ENCODE measurements at regions not wholly inside any gene's neighbourhood (a gene's known extent, or its start where the extent isn't known, plus 50 kb on each side); places are given as distances from the start of the nearest gene placed in this dataset.

DNA sequence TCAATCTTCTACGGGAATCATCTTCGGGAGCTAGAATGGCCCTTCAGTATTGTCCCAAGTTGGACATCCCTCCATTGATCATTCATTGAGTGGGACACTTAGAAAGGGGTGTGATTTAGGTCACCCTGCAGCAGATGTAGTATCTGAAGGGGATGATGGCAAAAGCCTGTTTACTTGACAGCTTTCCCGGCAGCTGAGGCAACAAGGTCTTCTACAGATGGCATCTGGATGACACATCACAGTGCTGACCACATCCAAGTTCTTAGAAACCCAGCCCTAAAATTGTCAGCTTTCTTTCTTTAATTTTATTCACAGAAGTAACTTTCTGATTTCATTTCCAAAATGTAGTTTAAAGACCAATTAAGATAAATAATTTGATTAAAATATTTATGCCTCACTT lies 150.3 kb downstream of the AMY1C start:
- no peaks in the 10 kb centered on the region for H3K79me2 ChIP-seq (ENCODE audit: insufficient read depth, low read length)
- H4K91ac ChIP-seq (ENCODE audit: insufficient read length, low read depth, low read length) = no peak overlapping the region
- no peak overlapping the region for H3K9ac ChIP-seq (ENCODE audit: extremely low read depth, insufficient read length, low read length)
- no peaks in the 10 kb centered on the region for H3K9me3 ChIP-seq (ENCODE audit: control insufficient read depth, low read depth, low read length)
- no peaks in the 10 kb centered on the region for H3K27me3 ChIP-seq (ENCODE audit: insufficient read depth, low read length)
- no peaks in the 10 kb centered on the region for H3K23me2 ChIP-seq (ENCODE audit: insufficient read length, low read depth, low read length, poor library complexity, severe bottlenecking)
- H4K20me1 ChIP-seq (ENCODE audit: control insufficient read depth, insufficient read depth, insufficient read length) = no peaks in the 10 kb centered on the region
- H3K18ac ChIP-seq (ENCODE audit: insufficient read length, low read depth, low read length) = no peak overlapping the region
- TF ChIP-seq, protein P1, sequence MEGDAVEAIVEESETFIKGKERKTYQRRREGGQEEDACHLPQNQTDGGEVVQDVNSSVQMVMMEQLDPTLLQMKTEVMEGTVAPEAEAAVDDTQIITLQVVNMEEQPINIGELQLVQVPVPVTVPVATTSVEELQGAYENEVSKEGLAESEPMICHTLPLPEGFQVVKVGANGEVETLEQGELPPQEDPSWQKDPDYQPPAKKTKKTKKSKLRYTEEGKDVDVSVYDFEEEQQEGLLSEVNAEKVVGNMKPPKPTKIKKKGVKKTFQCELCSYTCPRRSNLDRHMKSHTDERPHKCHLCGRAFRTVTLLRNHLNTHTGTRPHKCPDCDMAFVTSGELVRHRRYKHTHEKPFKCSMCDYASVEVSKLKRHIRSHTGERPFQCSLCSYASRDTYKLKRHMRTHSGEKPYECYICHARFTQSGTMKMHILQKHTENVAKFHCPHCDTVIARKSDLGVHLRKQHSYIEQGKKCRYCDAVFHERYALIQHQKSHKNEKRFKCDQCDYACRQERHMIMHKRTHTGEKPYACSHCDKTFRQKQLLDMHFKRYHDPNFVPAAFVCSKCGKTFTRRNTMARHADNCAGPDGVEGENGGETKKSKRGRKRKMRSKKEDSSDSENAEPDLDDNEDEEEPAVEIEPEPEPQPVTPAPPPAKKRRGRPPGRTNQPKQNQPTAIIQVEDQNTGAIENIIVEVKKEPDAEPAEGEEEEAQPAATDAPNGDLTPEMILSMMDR (conservative IDR thresholded peaks at IDR 0.05) = no peak
- no peak overlapping the region for H2BK5ac ChIP-seq (ENCODE audit: insufficient read length, low read length)
- H3K14ac ChIP-seq (ENCODE audit: insufficient read depth, low read length) = no peak overlapping the region
- H3K9me3 Mint-ChIP-seq = peaks cover 0 to 16% of the 10 kb centered on the region in 2 experiments; a peak in 3 of 5 replicates
- H2BK120ac ChIP-seq (ENCODE audit: low read depth, low read length, poor library complexity, severe bottlenecking) = no peak overlapping the region
- no peak overlapping the region for H2BK15ac ChIP-seq (ENCODE audit: low read depth, low read length)
- no peak overlapping the region for H3K23ac ChIP-seq (ENCODE audit: insufficient read length, low read depth, low read length)
- no peak overlapping the region for H2AFZ ChIP-seq (ENCODE audit: low read length)
- DNase-seq = no peak
- H3K4me1 Mint-ChIP-seq = no peaks in the 10 kb centered on the region
- H3K4ac ChIP-seq (ENCODE audit: low read depth, low read length) = no peak overlapping the region
- WGBS (ENCODE audit: extremely low coverage, insufficient read length, low lambda C conversion rate) = no CpG with 5 or more reads among the region's 3 CpGs
- H2AK5ac ChIP-seq (ENCODE audit: insufficient read length, low read length) = no peak overlapping the region
- H4K8ac ChIP-seq (replicated peaks; ENCODE audit: insufficient read length, low read depth, low read length) = no peak overlapping the region
- H3K36me3 Mint-ChIP-seq (ENCODE audit: insufficient read depth in 1 of 3, low read depth in 3 of 3) = 0 out of 7 replicates have a peak, but pooled peaks cover 0 to 4% (median 0%) of the 10 kb centered on the region in 3 experiments
- H3T11ph ChIP-seq (ENCODE audit: low read length) = no peak overlapping the region
- H3K27me3 Mint-ChIP-seq (ENCODE audit: low read depth) = no peaks in the 10 kb centered on the region
- H4K5ac ChIP-seq (ENCODE audit: insufficient read length, low read depth, low read length) = no peak overlapping the region
- no peak overlapping the region for H3K4me2 ChIP-seq (ENCODE audit: insufficient read depth, insufficient read length, low read length)
- no peak overlapping the region for H2BK12ac ChIP-seq (ENCODE audit: insufficient read length, low read depth, low read length)
- H3K4me3 Mint-ChIP-seq = no peak overlapping the region
- H3K27ac ChIP-seq (ENCODE audit: insufficient read length, low read depth, low read length) = no peak overlapping the region
- no peaks in the 10 kb centered on the region for H3K4me1 ChIP-seq (ENCODE audit: insufficient read depth, low read length)
- no peak overlapping the region for H2BK20ac ChIP-seq (ENCODE audit: low read depth, low read length, poor library complexity, severe bottlenecking)
- no peaks in the 10 kb centered on the region for H3K79me1 ChIP-seq (ENCODE audit: insufficient read depth, low read depth, low read length, poor library complexity, severe bottlenecking)
- H3K27ac Mint-ChIP-seq = no peak overlapping the region
- H3K56ac ChIP-seq (ENCODE audit: insufficient read length, low read depth, low read length) = no peak overlapping the region

All from H9 (cell line).